Neural crest cell (in vitro differentiated cells): ENCODE measurements at regions not wholly inside any gene's neighbourhood (a gene's known extent, or its start where the extent isn't known, plus 50 kb on each side); places are given as distances from the start of the nearest gene placed in this dataset.

ENCODE experiments used
- DNase-seq: peaks from one replicate; pipeline ENCODE4 v3.0.0; 2021; ENCODE audit warnings: low read depth, mixed read lengths, low spot score
- H3K27ac Mint-ChIP-seq: one replicate; pipeline ENCODE4 v1.8.0; 2021; ENCODE audit warnings: mild to moderate bottlenecking, mixed read lengths; ENCODE audit not compliant: unreplicated experiment
- H3K27me3 Mint-ChIP-seq: 2 replicates; pipeline ENCODE4 v1.8.0; 2021; ENCODE audit warnings: low read depth, mild to moderate bottlenecking, mixed read lengths
- H3K36me3 Mint-ChIP-seq: 2 replicates; pipeline ENCODE4 v1.8.0; 2021; ENCODE audit warnings: low read depth, mild to moderate bottlenecking, mixed read lengths
- H3K4me1 Mint-ChIP-seq: 2 replicates; pipeline ENCODE4 v1.8.0; 2021; ENCODE audit warnings: mixed read lengths
- H3K4me3 Mint-ChIP-seq: one replicate; pipeline ENCODE4 v1.8.0; 2021; ENCODE audit warnings: mild to moderate bottlenecking, mixed read lengths
- H3K9me3 Mint-ChIP-seq: 2 replicates; pipeline ENCODE4 v1.8.0; 2021; ENCODE audit warnings: mixed read lengths
- CTCF ChIP-seq: fragments of 200-600 bp; sonication (generic); conservative IDR thresholded peaks from 2 replicates; pipeline ENCODE4 v1.5.0; 2021; ENCODE audit warnings: antibody characterized with exemption, mild to moderate bottlenecking

- Mint-ChIP-seq H3K27ac (no peak overlapping the region), H3K4me3 (no peak overlapping the region), H3K4me1 (no peaks in the 10 kb centered on the region), H3K36me3 (no peaks in the 10 kb centered on the region), H3K27me3 (no peaks in the 10 kb centered on the region), H3K9me3 (no peaks in the 10 kb centered on the region)
- DNase-seq: no peak
- TF ChIP-seq CTCF: no peak
Measured at GRCh38 chr12:74381958-74382357, 155.7 kb upstream of the ATXN7L3B start.

GRCh38 chr12:74382983-74383382 lies 154.7 kb upstream of the ATXN7L3B start:
- no peaks in the 10 kb centered on the region for H3K27me3 Mint-ChIP-seq
- peaks cover 2% of the 10 kb centered on the region for H3K9me3 Mint-ChIP-seq

GRCh38 chr12:74391283-74391682 lies 146.4 kb upstream of the ATXN7L3B start:
- no peak overlapping the region for H3K27ac Mint-ChIP-seq
- no peak for TF ChIP-seq CTCF
- H3K4me3 Mint-ChIP-seq: no peak overlapping the region
- H3K36me3 Mint-ChIP-seq: no peaks in the 10 kb centered on the region
- peaks cover 5% of the 10 kb centered on the region for H3K9me3 Mint-ChIP-seq
- H3K4me1 Mint-ChIP-seq: no peaks in the 10 kb centered on the region
- DNase-seq: no peak
- no peaks in the 10 kb centered on the region for H3K27me3 Mint-ChIP-seq

More at GRCh38 chr12:74382983-74383382, 154.7 kb upstream of the ATXN7L3B start:
- TF ChIP-seq CTCF: no peak
- Mint-ChIP-seq H3K4me3 (no peak overlapping the region), H3K36me3 (no peaks in the 10 kb centered on the region), H3K27ac (no peak overlapping the region), H3K4me1 (no peaks in the 10 kb centered on the region)
- DNase-seq: no peak

GRCh38 chr12:74393272-74393671 lies 144.4 kb upstream of the ATXN7L3B start:
- Mint-ChIP-seq H3K4me3 (no peak overlapping the region), H3K27me3 (no peaks in the 10 kb centered on the region), H3K4me1 (no peaks in the 10 kb centered on the region), H3K36me3 (no peaks in the 10 kb centered on the region), H3K27ac (no peak overlapping the region), H3K9me3 (peaks cover 3% of the 10 kb centered on the region)
- no peak for TF ChIP-seq CTCF
- DNase-seq: no peak

GRCh38 chr12:74394647-74395046 lies 143.0 kb upstream of the ATXN7L3B start:
- no peaks in the 10 kb centered on the region for H3K27me3 Mint-ChIP-seq
- H3K27ac Mint-ChIP-seq: no peak overlapping the region
- H3K4me3 Mint-ChIP-seq: no peak overlapping the region
- TF ChIP-seq CTCF: no peak
- H3K36me3 Mint-ChIP-seq: no peaks in the 10 kb centered on the region
- no peak for DNase-seq
- H3K9me3 Mint-ChIP-seq: peaks cover 3% of the 10 kb centered on the region
- H3K4me1 Mint-ChIP-seq: no peaks in the 10 kb centered on the region

GRCh38 chr12:74401035-74401434 lies 136.6 kb upstream of the ATXN7L3B start:
- no peak for TF ChIP-seq CTCF
- H3K4me3 Mint-ChIP-seq: no peak overlapping the region

More at GRCh38 chr12:74401035-74401434, 136.6 kb upstream of the ATXN7L3B start:
- H3K27ac Mint-ChIP-seq: no peak overlapping the region
- H3K9me3 Mint-ChIP-seq: no peaks in the 10 kb centered on the region
- no peaks in the 10 kb centered on the region for H3K27me3 Mint-ChIP-seq
- H3K4me1 Mint-ChIP-seq: no peaks in the 10 kb centered on the region
- no peaks in the 10 kb centered on the region for H3K36me3 Mint-ChIP-seq
- DNase-seq: no peak
